Stimulated activated naive CD8-positive, alpha-beta T cell treated with anti-CD3 and anti-CD28 coated beads, Interleukin-15, Interleukin-2, amounts not matched to agents 100 ng/mL and 50 ng/mL, for 24 hours (primary cell): ENCODE measurements at regions not wholly inside any gene's neighbourhood (a gene's known extent, or its start where the extent isn't known, plus 50 kb on each side); places are given as distances from the start of the nearest gene placed in this dataset.

Source experiments
- H3K27ac Mint-ChIP-seq: one replicate; pipeline ENCODE4 v1.8.0; 2021; ENCODE audit warnings: mild to moderate bottlenecking, mixed read lengths
- H3K27me3 Mint-ChIP-seq: one replicate; pipeline ENCODE4 v1.8.0; 2021; ENCODE audit warnings: mixed read lengths
- H3K36me3 Mint-ChIP-seq: one replicate; pipeline ENCODE4 v1.8.0; 2021; ENCODE audit warnings: low read depth, mixed read lengths
- H3K4me1 Mint-ChIP-seq: one replicate; pipeline ENCODE4 v1.8.0; 2021; ENCODE audit warnings: low read depth, mixed read lengths
- H3K4me3 Mint-ChIP-seq: one replicate; pipeline ENCODE4 v1.8.0; 2021; ENCODE audit warnings: mild to moderate bottlenecking, mixed read lengths
- H3K9me3 Mint-ChIP-seq: one replicate; pipeline ENCODE4 v1.8.0; 2021; ENCODE audit warnings: mixed read lengths

- H3K27ac Mint-ChIP-seq = no peak overlapping the region
- H3K9me3 Mint-ChIP-seq = no peaks in the 10 kb centered on the region
- H3K4me3 Mint-ChIP-seq = no peak overlapping the region
- no peaks in the 10 kb centered on the region for H3K4me1 Mint-ChIP-seq
- H3K27me3 Mint-ChIP-seq = peaks cover 7% of the 10 kb centered on the region
- no peaks in the 10 kb centered on the region for H3K36me3 Mint-ChIP-seq
Observed at GRCh38 chr14:61996753-61997152, 234.5 kb downstream of the SNAPC1 start.

- Mint-ChIP-seq H3K27ac (no peak overlapping the region), H3K4me3 (no peak overlapping the region), H3K27me3 (peaks cover 11% of the 10 kb centered on the region), H3K4me1 (peaks cover under 1% of the 10 kb centered on the region), H3K9me3 (peaks cover 2% of the 10 kb centered on the region), H3K36me3 (no peaks in the 10 kb centered on the region)
Observed at GRCh38 chr14:61997161-61997560, 234.9 kb downstream of the SNAPC1 start.

DNA sequence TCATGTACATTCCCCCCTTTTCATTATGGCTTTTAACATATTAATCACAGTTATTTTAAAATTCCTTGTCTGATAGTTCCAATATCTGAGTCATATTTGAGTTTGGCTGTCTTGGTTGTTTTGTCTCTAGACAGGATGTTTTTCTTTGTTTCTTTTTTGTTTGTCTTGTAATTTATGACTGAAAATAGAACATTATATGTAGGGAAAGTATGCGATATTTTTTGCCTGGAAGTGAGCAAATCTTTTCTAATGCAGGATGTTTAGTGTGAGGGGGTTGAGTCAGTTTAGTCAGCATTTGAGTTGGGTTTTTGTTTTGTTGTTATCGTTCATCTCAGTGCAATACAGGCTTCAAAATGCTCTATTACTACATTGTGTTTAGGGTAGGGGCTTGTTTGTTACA, 239.7 kb downstream of the SNAPC1 start:
- Mint-ChIP-seq H3K27ac (no peak overlapping the region), H3K4me3 (no peak overlapping the region), H3K4me1 (peaks cover 6% of the 10 kb centered on the region), H3K9me3 (peaks cover 23% of the 10 kb centered on the region), H3K27me3 (peaks cover 28% of the 10 kb centered on the region), H3K36me3 (peaks cover 6% of the 10 kb centered on the region)

DNA sequence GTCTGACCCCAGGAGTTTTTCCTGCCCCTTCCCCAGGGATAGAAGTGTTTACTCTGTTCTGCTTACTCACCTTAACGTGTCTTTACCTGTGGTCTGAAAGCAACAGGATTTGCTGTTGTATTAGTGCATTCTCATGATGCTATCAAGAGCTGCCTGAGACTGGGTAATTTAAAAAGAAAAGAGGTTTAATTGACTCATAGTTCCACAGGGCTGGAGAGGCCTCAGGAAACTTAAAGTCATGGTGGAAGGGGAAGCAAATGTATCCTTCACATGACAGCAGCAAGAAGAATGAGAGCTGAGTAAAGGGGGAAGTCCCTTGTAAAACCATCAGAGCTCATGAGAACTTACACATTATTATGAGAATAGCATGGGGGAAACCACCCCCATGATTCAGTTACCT, 240.4 kb downstream of the SNAPC1 start:
- Mint-ChIP-seq H3K4me1 (peaks cover 6% of the 10 kb centered on the region), H3K27me3 (peaks cover 31% of the 10 kb centered on the region), H3K27ac (no peak overlapping the region), H3K9me3 (peaks cover 23% of the 10 kb centered on the region), H3K36me3 (peaks cover 6% of the 10 kb centered on the region), H3K4me3 (no peak overlapping the region)

GRCh38 chr14:62003701-62004100, 241.5 kb downstream of the SNAPC1 start:
- Mint-ChIP-seq H3K4me3 (no peak overlapping the region), H3K9me3 (peaks cover 23% of the 10 kb centered on the region), H3K4me1 (peaks cover 6% of the 10 kb centered on the region), H3K27ac (no peak overlapping the region), H3K27me3 (peaks cover 36% of the 10 kb centered on the region), H3K36me3 (peaks cover 6% of the 10 kb centered on the region)

DNA sequence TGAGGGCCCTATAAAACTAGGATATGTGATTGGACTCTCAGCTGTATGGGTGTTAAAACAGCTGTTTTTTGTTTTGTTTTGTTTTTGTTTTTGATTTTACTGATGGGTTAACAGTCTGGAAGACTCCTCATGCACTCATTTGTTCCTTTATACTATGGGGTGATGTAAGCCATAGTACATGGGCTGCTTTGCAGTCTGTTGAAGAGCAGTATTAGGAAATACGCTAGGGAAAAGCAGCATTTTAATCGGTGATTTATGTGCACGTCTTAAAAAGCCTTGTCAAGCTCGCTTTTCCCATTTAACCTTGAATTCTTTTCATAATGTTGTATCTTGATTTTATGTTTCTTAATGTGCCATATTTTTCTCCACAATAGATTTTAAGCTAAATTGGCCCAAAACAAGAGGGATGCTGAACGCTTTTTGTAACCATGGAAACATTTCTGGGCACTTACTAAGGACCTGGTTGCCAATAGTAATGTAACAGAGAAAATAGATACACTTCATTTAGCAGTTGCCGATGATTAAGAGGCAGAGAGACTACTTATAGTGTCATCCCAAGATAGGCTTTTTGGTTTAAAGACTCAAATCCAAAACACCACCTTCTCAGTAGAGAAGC, 244.0 kb downstream of the SNAPC1 start:
- Mint-ChIP-seq H3K27ac (no peak overlapping the region), H3K27me3 (peaks cover 42% of the 10 kb centered on the region), H3K4me3 (no peak overlapping the region), H3K4me1 (peaks cover 6% of the 10 kb centered on the region), H3K9me3 (peaks cover 23% of the 10 kb centered on the region), H3K36me3 (peaks cover 6% of the 10 kb centered on the region)

DNA sequence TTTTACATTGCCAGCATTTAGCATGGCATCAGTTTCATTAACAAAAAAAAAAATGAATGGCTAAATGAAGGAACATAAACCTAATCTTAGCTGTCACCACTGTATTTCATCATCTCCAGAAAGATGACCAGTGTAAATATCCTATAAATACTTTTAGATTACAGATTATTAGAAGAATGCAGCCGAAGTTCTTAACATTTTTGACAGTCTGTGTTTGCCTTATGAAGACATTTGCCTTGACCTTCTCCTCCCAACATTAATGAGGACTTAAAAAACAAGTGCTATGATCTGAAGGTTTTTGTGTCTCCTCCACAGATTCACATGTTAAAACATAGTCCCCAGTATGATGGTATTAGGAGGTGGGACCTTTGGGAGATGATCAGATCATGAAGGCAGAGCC, 253.0 kb downstream of the SNAPC1 start:
- no peaks in the 10 kb centered on the region for H3K4me1 Mint-ChIP-seq
- no peaks in the 10 kb centered on the region for H3K9me3 Mint-ChIP-seq
- H3K27me3 Mint-ChIP-seq = peaks cover 11% of the 10 kb centered on the region
- no peaks in the 10 kb centered on the region for H3K36me3 Mint-ChIP-seq
- no peak overlapping the region for H3K27ac Mint-ChIP-seq
- no peak overlapping the region for H3K4me3 Mint-ChIP-seq

GRCh38 chr14:62015945-62016344, 253.7 kb downstream of the SNAPC1 start:
- no peaks in the 10 kb centered on the region for H3K9me3 Mint-ChIP-seq
- H3K27me3 Mint-ChIP-seq = peaks cover 9% of the 10 kb centered on the region
- no peak overlapping the region for H3K27ac Mint-ChIP-seq
- H3K36me3 Mint-ChIP-seq = no peaks in the 10 kb centered on the region
- no peak overlapping the region for H3K4me3 Mint-ChIP-seq
- no peaks in the 10 kb centered on the region for H3K4me1 Mint-ChIP-seq

DNA sequence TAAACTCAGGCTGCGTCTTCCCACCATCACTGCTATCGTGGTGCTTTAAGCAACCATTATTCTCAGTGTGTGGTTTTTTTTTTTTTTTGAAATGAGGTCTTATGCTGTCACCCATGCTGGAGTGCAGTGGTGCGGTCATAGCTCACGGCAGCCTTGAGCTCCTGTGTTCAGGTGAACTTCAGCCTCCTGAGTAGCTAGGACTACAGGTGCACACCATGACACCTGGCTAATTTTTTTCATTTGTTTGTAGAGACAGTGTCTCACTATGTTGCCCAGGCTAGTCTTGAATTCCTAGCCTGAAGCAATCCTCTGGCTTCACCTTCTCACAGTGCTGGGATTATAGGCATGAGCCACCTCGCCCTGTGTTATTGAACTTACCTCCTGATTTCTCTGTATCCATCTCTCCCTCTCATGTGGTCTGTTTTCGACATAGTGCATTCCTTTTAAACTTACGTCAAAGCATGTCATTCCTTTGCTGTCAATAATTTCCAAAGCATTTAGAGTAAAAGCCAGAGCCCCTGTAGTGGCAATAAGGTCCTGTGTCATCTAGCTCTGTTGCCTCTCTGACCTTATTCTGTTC, 255.5 kb downstream of the SNAPC1 start:
- Mint-ChIP-seq H3K27me3 (peaks cover 9% of the 10 kb centered on the region), H3K36me3 (no peaks in the 10 kb centered on the region), H3K4me3 (no peak overlapping the region), H3K4me1 (no peaks in the 10 kb centered on the region), H3K27ac (no peak overlapping the region), H3K9me3 (no peaks in the 10 kb centered on the region)

- no peaks in the 10 kb centered on the region for H3K9me3 Mint-ChIP-seq
- H3K36me3 Mint-ChIP-seq = no peaks in the 10 kb centered on the region
- H3K27me3 Mint-ChIP-seq = peaks cover 9% of the 10 kb centered on the region
- no peak overlapping the region for H3K27ac Mint-ChIP-seq
- H3K4me1 Mint-ChIP-seq = no peaks in the 10 kb centered on the region
- no peak overlapping the region for H3K4me3 Mint-ChIP-seq
Observed at GRCh38 chr14:62018606-62019005, 256.4 kb downstream of the SNAPC1 start.

- Mint-ChIP-seq H3K36me3 (no peaks in the 10 kb centered on the region), H3K4me1 (no peaks in the 10 kb centered on the region), H3K4me3 (no peak overlapping the region), H3K9me3 (peaks cover 9% of the 10 kb centered on the region), H3K27ac (no peak overlapping the region), H3K27me3 (peaks cover 18% of the 10 kb centered on the region)
Observed at GRCh38 chr14:62027958-62028357, 265.7 kb downstream of the SNAPC1 start.

GRCh38 chr14:62029569-62029924, 267.3 kb downstream of the SNAPC1 start:
- no peaks in the 10 kb centered on the region for H3K36me3 Mint-ChIP-seq
- peaks cover 16% of the 10 kb centered on the region for H3K27me3 Mint-ChIP-seq
- H3K4me1 Mint-ChIP-seq = no peaks in the 10 kb centered on the region
- peaks cover 13% of the 10 kb centered on the region for H3K9me3 Mint-ChIP-seq
- H3K4me3 Mint-ChIP-seq = no peak overlapping the region
- no peak overlapping the region for H3K27ac Mint-ChIP-seq

DNA sequence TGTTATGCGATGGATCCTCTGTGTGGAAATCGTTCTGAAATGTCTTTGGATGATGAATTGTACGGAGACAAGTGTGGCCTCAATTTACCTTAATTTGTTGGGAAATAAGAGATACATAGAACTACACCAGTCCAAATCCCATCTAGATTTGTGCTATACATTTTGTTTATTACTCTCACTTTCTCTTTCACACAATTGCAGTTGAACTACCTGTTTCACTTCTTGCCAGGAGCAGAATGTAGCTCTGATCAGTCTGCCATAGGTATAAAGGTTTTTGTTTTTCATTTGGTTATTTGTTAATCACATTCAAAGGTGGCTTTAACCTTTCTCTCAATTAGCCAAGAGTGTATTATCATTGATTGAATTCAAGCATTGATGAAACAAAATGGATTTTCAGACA, 268.2 kb downstream of the SNAPC1 start:
- Mint-ChIP-seq H3K9me3 (peaks cover 5% of the 10 kb centered on the region), H3K4me3 (no peak overlapping the region)

GRCh38 chr14:62031504-62031903, 269.3 kb downstream of the SNAPC1 start:
- H3K27ac Mint-ChIP-seq = no peak overlapping the region
- no peaks in the 10 kb centered on the region for H3K4me1 Mint-ChIP-seq
- H3K36me3 Mint-ChIP-seq = no peaks in the 10 kb centered on the region
- H3K9me3 Mint-ChIP-seq = peaks cover 4% of the 10 kb centered on the region
- H3K4me3 Mint-ChIP-seq = no peak overlapping the region
- H3K27me3 Mint-ChIP-seq = peaks cover 13% of the 10 kb centered on the region

More for the DNA sequence above, 268.2 kb downstream of the SNAPC1 start:
- Mint-ChIP-seq H3K27me3 (peaks cover 8% of the 10 kb centered on the region), H3K36me3 (no peaks in the 10 kb centered on the region), H3K27ac (no peak overlapping the region), H3K4me1 (no peaks in the 10 kb centered on the region)

DNA sequence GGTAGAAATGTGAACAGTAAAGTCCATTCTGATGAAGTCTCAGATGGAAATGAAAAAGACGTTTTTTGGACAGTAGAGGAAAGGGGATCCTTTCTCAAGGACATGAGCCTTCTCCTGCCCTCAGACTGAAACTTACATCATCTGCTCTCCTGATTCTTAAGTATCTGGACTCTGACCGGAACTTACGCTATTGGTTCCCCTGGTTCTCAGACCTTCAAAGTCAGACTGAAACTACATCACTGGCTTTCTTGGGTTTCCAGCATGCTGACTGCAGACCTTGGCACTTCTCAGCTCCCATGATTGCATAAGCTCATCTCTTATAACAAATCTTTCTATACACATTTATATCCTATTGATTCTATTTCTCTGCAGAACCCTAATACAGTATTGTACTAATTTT, 291.0 kb downstream of the SNAPC1 start:
- Mint-ChIP-seq H3K4me1 (no peaks in the 10 kb centered on the region), H3K27me3 (peaks cover 4% of the 10 kb centered on the region), H3K27ac (no peak overlapping the region), H3K4me3 (no peak overlapping the region), H3K36me3 (no peaks in the 10 kb centered on the region), H3K9me3 (no peaks in the 10 kb centered on the region)

DNA sequence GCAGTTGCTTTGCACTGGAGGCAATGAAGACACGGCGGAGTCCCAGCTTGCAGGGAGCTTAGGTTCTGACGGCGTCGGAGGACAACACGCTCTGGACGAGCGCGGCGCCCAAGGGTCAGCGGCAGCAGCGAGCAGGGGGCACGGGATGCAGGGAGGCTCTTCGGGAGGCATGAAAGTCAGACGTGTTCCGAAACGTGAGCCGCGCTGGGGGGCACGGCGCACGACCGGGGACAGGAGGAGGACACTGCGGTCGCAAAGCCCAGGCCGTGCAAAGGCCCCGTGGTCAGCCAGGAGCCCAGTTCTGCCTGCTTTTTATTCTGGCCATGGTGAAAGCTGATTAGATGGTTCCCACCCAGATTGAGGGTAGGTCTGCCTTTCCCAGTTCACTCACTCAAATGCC, 294.6 kb downstream of the SNAPC1 start:
- Mint-ChIP-seq H3K27me3 (peaks cover 7% of the 10 kb centered on the region), H3K4me3 (no peak overlapping the region), H3K36me3 (no peaks in the 10 kb centered on the region), H3K9me3 (no peaks in the 10 kb centered on the region), H3K27ac (no peak overlapping the region), H3K4me1 (no peaks in the 10 kb centered on the region)
